ENCODE measurements at regions not wholly inside any gene's neighbourhood (a gene's known extent, or its start where the extent isn't known, plus 50 kb on each side); places are given as distances from the start of the nearest gene placed in this dataset.

GRCh38 chr4:167541286-167541685, 307.0 kb upstream of the SPOCK3 start:
- no peaks in the 10 kb centered on the region for H3K36me3 ChIP-seq (ENCODE audit: control insufficient read depth in 2 of 2, insufficient read depth in 1 of 2, low read length in 2 of 2)
- no peak overlapping the region for H3K27ac ChIP-seq (ENCODE audit: extremely low read depth, low read depth, low read length)
- no peaks in the 10 kb centered on the region for H3K9me3 ChIP-seq (ENCODE audit: control insufficient read depth, insufficient read depth, low read depth, low read length)
- H3K4me3 ChIP-seq (ENCODE audit: low read depth, low read length): no peak overlapping the region
- no peak for TF ChIP-seq GFI1B (tag by site-specific recombination; IDR thresholded peaks at IDR 0.05)
- TF ChIP-seq ZNF677 (tag by site-specific recombination; IDR thresholded peaks at IDR 0.05): no peak
- no peak for TF ChIP-seq ZNF16 (tag by site-specific recombination; IDR thresholded peaks at IDR 0.05; ENCODE audit: low read depth)
- TF ChIP-seq BCL6B (tag by site-specific recombination; IDR thresholded peaks at IDR 0.05): no peak
- TF ChIP-seq OSR2 (tag by site-specific recombination; IDR thresholded peaks at IDR 0.05): no peak
- H3K4me1 ChIP-seq (ENCODE audit: control insufficient read depth, insufficient read depth, low read length): no peaks in the 10 kb centered on the region
- CTCF ChIA-PET: no interaction called here
- POLR2A ChIA-PET: no interaction called here

GRCh38 chr4:167544391-167544790, 310.1 kb upstream of the SPOCK3 start:
- ChIA-PET POLR2A (no interaction called here), CTCF (no interaction called here)
- no peak for TF ChIP-seq ZNF585B (tag by site-specific recombination; IDR thresholded peaks at IDR 0.05)
- TF ChIP-seq ZNF416 (tag by site-specific recombination; IDR thresholded peaks at IDR 0.05): no peak
- no peak for TF ChIP-seq ZNF660 (tag by site-specific recombination; IDR thresholded peaks at IDR 0.05)
- TF ChIP-seq KLF16 (tag by site-specific recombination; IDR thresholded peaks at IDR 0.05): no peak
- TF ChIP-seq ZNF175 (tag by site-specific recombination; IDR thresholded peaks at IDR 0.05): no peak
- no peak for TF ChIP-seq ZNF19 (tag by site-specific recombination; IDR thresholded peaks at IDR 0.05; ENCODE audit: low read depth)
- no peak for TF ChIP-seq ZNF274 (IDR thresholded peaks at IDR 0.05; ENCODE audit: low read length)
- TF ChIP-seq ZNF274 (tag by site-specific recombination; IDR thresholded peaks at IDR 0.05; ENCODE audit: borderline replicate concordance): no peak
- TF ChIP-seq ZNF26 (tag by site-specific recombination; IDR thresholded peaks at IDR 0.05): no peak

GRCh38 chr4:167550021-167550420, 315.7 kb upstream of the SPOCK3 start:
- CTCF ChIA-PET: no interaction called here
- TF ChIP-seq ZNF777 (tag by site-specific recombination; IDR thresholded peaks at IDR 0.05; ENCODE audit: borderline replicate concordance) (no peak), HOXC10 (CRISPR knock-in tag; IDR thresholded peaks at IDR 0.05) (no peak), ZNF341 (tag by site-specific recombination; IDR thresholded peaks at IDR 0.05; ENCODE audit: low read depth) (no peak)
- H3K4me3 ChIP-seq (ENCODE audit: low read depth, low read length): no peak overlapping the region
- no peaks in the 10 kb centered on the region for H3K9me3 ChIP-seq (ENCODE audit: control insufficient read depth, insufficient read depth, low read depth, low read length)
- H3K36me3 ChIP-seq (ENCODE audit: control insufficient read depth in 2 of 2, insufficient read depth in 1 of 2, low read length in 2 of 2): no peaks in the 10 kb centered on the region
- POLR2A ChIA-PET: no interaction called here
- no peaks in the 10 kb centered on the region for H3K4me1 ChIP-seq (ENCODE audit: control insufficient read depth, insufficient read depth, low read length)
- H3K27ac ChIP-seq (ENCODE audit: extremely low read depth, low read depth, low read length): no peak overlapping the region

More at GRCh38 chr4:167544391-167544790, 310.1 kb upstream of the SPOCK3 start:
- Histone ChIP-seq H3K36me3 (ENCODE audit: control insufficient read depth in 2 of 2, insufficient read depth in 1 of 2, low read length in 2 of 2) (no peaks in the 10 kb centered on the region), H3K9me3 (ENCODE audit: control insufficient read depth, insufficient read depth, low read depth, low read length) (no peaks in the 10 kb centered on the region), H3K27ac (ENCODE audit: extremely low read depth, low read depth, low read length) (no peak overlapping the region), H3K4me3 (ENCODE audit: low read depth, low read length) (no peak overlapping the region), H3K4me1 (ENCODE audit: control insufficient read depth, insufficient read depth, low read length) (no peaks in the 10 kb centered on the region)

- TF ChIP-seq ZNF391 (tag by site-specific recombination; IDR thresholded peaks at IDR 0.05; ENCODE audit: borderline replicate concordance, low read depth) (no peak), IKZF3 (tag by site-specific recombination; IDR thresholded peaks at IDR 0.05) (no peak), PRDM1 (tag by site-specific recombination; IDR thresholded peaks at IDR 0.05) (no peak), ZNF449 (tag by site-specific recombination; IDR thresholded peaks at IDR 0.05) (no peak), ZNF292 (tag by site-specific recombination; IDR thresholded peaks at IDR 0.05; ENCODE audit: borderline replicate concordance, low read depth) (no peak)
- ChIA-PET POLR2A (no interaction called here), CTCF (no interaction called here)
- no peaks in the 10 kb centered on the region for H3K9me3 ChIP-seq (ENCODE audit: control insufficient read depth, insufficient read depth, low read depth, low read length)
- no peak overlapping the region for H3K27ac ChIP-seq (ENCODE audit: extremely low read depth, low read depth, low read length)
- H3K36me3 ChIP-seq (ENCODE audit: control insufficient read depth in 2 of 2, insufficient read depth in 1 of 2, low read length in 2 of 2): no peaks in the 10 kb centered on the region
- no peaks in the 10 kb centered on the region for H3K4me1 ChIP-seq (ENCODE audit: control insufficient read depth, insufficient read depth, low read length)
- H3K4me3 ChIP-seq (ENCODE audit: low read depth, low read length): no peak overlapping the region
Measured at GRCh38 chr4:167555338-167556022, 321.2 kb upstream of the SPOCK3 start.
